TTC549 (cell line): ENCODE measurements at regions not wholly inside any gene's neighbourhood (a gene's known extent, or its start where the extent isn't known, plus 50 kb on each side); places are given as distances from the start of the nearest gene placed in this dataset.

Experiments
- FAIRE-seq: peaks from 2 replicates; lab custom pipeline; 2012; peaks lifted over from hg19 to GRCh38; lab: Jason Lieb, UNC

DNA sequence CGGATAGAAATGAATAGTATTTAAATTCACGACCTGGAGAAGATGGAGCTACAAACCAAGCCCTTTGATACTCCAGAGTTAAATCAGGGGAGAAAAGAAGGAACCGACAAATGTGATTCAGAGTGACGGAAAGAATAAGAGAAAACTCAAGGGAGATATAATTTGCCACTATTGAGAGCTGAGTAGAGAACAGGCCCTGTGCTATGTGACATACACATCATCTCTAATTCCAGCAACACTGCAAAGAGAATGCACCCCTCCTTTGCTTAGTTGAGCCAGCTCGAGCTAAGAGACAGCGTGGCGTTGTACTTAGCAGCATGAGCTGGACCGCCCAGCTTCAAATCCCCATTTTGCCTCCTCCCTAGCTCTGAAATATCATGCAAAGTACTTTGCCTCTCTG lies 266.4 kb upstream of the TENM3 start:
- no peak for FAIRE-seq

DNA sequence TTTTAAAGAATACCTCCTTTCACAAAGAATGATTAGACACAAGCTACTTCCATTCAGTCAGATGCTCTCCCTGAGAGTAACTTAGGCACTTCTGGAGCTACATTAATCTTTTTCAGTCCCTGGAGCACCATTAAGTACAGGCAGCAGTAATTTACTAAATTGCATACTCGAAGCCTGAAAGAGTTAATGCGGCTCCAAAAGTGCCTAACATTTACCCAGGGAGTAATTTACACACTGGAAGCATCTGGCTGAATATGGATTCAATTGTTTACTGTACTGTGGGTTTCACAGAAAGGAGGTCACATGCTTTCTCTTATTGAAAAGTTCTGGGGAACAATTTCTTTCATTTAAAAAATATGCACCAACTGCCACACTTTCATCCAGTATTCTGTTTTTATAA lies 260.8 kb upstream of the TENM3 start:
- no peak for FAIRE-seq

DNA sequence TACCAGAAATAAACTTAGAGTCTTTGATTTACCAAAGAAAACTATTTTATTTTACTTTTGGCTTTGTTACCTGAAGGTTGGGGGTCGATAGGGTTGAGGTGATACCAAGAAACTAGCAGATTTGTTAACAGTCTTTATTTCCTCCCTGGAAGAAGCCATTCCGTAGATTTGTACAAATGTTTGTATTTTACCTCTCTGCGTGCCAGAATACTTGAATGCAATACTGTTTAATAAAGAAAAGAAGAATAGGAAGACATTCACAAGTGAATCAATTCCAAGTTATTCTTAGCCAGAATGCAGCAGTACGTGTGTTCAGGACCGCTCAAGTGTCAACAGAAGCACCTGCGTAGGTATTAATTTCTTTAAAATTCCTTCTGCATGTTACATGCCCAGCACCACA lies 260.3 kb upstream of the TENM3 start:
- FAIRE-seq: no peak

DNA sequence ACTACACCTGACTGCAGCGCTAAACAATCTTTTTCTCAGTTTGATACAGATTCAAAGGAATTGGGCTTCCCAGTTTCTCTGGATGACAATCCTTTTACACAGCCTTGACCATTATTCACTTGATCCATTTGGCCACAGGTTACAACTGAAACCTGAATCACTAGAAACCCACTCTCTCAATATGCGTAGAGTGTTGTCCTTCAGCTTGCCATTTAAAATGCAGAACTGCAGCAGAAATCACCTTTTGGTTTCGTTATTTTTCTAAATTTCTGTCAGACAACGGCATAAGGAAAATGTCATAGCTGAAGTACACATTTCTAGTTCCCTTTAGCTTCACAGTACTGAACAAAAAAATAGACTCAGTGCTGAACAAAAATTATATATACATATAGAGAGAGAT lies 255.8 kb upstream of the TENM3 start:
- FAIRE-seq: no peak

DNA sequence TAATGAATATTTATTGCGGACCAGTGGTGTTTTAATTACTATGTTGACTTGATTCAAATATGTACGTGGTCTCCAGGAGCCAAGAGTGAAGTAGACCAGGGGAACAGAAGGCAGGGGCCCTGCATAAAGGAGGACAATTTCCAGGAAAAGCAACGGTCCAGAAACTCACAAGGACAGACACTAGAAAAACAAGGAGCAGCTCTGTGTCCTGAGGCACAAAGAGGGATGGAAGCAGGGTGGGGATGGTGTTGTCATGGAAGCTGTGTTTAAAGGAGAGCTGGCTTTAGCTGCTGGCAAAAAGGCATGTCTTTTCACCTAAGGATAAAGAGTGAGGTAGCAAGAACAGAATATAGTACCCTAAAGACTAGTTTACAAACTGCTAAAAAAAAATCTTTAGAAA lies 254.1 kb upstream of the TENM3 start:
- FAIRE-seq: no peak

DNA sequence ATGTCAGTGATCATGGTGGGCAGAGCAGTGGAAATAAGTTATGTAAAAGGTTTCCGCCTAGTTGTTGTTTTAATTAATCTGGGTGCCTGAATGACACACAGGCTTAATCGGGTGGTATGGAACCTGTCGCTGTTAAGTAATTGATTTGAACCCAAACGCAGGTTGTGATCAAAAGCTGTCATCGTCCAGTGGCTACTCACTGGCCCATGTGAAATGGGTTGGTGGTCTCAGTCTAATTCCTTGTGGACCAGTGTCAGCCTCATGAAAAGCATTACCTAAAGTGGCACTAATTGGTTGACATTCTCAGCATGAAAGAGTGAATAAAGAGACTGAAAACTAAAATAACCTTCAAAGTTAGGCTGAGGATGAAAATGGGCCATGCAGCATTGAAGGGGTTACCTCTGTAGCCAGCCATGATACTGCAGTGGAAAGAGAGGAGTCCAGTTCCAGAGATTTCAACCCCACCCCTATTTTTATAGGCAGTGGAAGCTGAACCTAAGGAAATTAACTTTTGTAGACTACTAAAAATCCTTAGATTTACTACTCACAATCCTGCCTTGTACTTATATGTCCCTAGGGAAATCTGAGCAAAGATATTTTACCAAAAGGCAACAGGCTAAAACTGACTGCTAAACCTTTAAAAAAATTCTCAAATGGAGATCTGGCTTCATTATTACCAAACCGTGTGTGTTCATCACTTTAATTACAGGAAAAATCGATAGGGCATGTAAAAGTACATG lies 251.7 kb upstream of the TENM3 start:
- no peak for FAIRE-seq

DNA sequence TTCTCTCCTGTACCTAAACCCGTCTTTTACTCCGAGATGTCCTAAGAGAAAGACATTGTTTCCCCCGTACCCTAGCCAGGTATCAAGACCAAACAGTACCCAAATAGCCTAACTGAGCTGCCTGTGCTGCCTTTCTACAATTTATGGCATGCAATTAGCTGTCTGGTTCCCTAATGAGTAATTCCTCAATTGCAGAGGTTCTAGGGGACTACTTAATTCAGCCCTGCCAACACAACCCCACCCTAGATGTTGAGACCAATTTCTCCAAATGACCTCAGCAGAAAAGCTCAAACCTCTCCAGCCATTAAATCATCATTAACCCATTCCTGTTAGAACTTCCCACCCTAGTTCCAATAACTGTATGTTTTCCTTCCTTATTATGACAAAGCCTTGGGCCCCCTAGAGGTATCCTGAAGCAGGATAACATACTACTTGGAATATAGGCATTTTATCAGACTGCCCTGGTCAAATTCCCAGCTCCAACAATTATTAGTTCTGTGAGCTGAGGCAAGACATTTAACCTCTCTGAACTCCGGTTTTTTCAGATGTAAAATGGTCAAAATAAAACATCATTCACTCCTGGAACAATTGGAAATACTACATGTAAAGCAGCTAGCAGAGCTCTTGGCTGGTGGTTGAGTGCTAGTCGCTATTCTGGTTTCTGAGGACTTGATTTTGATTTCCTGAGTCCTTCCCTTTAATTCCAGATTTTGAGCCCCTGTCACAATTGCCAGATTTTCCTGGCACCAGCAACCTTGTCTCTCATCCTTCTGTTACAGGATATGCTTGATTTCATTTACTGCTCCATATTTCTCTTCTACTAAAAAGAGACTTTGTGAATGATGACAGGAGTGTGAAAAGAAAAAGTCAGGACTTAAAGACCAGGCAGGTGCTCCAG lies 244.6 kb upstream of the TENM3 start:
- FAIRE-seq: no peak

DNA sequence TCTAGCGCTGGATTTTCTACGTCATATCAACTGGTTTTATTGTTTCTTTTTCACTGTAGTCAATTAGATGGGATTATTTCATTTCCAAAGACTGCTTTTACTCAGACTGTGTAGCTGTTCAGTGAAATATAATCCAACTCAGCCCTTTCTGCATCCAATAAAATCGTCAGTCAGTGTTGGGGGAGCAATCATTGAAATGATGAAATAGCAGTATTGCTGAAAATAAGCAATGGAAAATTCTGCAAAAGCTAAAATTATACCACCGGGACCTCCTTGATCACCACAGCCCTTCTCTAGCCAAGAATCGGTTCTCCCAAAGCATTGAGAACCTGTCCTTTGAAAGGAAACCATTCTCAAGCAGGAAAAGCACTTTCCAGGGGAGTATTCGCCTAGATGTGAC lies 243.1 kb upstream of the TENM3 start:
- no peak for FAIRE-seq

DNA sequence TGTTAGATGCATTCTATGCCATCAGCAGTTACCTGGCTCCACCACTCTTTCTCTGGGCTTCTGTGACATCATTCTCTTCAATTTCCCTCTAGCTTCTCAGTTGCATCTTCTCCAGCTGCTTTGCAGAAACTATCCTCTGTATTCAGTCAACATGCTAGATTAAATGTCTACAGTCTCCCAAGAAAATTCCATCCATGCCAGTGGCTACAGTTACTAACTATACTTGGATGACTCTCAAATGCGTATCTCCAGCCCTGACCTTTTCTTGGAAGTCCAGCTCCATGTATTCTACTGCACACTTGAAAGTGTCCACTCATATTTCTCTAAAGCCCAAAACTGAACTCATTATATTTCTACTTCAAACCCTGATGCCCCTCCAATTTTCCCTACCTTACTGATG lies 232.3 kb upstream of the TENM3 start:
- FAIRE-seq: no peak

DNA sequence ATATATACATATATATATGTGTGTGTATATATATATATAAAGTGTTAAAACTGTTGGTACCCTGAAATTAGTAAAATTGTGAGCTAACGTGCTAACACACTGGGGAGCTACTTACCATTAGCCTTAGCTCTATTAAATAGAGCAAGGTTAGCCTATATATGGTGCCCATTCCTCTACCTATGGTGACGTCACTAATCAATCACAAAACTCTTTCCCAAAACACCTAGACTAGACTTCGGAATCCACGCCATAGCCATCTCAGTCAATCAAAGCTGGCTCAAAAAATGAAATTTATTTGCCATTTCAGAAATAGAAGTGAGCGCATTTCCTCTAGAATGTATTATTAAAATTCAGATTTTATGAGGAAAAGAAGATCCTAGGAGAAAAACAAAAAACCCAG lies 229.0 kb upstream of the TENM3 start:
- no peak for FAIRE-seq

DNA sequence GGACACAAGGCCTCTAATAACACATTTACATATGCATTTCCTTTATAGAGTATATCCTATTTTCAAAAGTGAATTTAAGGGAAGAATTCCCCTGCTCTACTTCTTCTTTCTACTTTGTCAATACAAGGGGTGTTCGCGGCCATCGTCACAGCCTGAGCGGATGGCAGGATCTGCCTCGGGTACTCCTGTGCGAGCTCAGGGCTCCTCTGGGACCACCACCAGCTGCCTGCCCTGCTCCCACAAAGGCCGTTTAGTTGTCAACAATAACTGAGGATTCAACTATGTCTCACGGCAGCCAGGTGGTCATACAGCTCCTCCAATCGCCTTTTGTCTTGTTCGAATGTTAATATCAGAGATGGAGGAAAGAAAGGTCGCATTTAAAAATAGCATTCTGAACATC lies 228.2 kb upstream of the TENM3 start:
- FAIRE-seq: no peak

DNA sequence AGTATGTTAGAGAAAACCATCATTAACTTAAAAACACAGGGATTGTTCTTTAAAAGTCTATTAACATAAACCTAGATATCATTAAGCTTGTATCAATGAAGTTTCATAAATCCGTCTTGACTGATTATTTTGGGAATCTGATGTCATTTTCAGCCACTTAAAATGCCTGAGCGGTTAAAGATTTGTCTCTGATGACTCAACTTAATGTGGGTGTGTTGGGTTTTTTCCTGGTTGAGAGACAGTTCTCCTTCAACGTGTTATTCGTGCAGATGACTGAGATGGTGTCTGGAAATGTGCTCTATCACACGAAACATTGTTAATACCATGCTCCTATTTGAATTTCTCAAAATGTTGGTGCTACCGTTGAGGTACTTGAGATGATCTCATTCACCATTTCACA lies 227.3 kb upstream of the TENM3 start:
- no peak for FAIRE-seq

DNA sequence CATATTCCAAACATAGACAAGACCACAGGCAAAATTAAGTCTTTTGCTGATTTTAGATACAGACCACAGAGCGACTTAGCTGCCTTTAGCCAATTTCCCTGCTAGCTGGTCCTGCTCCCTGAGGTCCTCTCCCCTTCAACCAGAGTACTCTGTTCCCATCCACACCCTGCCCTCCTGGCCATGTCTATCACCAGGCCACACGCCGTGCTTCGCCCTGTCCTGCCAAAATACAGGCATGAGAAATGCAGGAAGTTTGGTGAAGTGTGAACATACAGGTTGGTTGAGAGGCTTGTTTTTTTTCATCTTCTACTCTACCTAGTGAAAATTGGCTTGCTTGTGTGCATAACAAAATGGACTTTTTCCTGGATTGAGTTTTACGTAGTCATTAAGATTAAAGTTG lies 226.2 kb upstream of the TENM3 start:
- no peak for FAIRE-seq

DNA sequence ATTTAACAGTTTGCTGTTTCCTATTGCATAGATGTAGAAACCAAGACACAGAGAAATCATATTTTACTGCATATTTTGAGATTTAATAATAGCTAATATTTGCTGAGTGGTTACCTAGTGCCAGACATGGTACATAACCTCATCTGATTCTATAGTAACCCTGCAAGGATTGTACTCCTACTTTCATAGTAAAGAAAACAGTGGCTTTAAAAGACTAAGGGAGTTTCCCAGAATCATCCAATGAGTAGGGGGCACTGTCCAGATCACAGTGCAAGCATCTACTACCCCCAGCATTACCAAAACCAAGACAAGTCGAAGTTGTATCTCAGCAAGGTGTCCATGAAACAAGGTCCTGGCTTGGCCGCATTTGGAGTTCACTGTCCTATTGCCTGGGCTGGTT lies 224.5 kb upstream of the TENM3 start:
- no peak for FAIRE-seq

DNA sequence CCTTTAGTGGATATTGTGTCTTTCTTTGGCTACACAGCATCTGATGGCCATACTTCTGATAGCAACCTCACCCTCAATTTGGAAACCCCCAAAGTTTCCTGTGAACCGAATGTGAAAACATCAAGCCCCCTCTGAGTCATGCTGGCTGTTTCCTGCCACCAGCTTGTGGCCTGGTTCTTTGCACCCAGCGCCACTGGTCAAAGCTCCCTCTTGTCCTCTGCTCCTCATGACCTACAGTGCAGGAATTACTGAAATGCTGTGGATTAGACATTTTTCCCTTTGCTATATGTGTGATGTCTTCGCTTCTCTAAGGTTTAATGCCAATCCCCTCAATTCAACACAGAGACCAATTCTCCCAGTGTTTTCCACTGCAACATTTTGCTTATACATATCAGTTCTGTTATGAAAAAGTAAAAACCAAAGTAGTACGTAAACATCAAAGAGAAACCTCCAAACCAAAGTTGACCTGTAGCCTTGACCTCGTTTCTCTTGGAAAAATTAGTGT lies 224.0 kb upstream of the TENM3 start:
- no peak for FAIRE-seq

DNA sequence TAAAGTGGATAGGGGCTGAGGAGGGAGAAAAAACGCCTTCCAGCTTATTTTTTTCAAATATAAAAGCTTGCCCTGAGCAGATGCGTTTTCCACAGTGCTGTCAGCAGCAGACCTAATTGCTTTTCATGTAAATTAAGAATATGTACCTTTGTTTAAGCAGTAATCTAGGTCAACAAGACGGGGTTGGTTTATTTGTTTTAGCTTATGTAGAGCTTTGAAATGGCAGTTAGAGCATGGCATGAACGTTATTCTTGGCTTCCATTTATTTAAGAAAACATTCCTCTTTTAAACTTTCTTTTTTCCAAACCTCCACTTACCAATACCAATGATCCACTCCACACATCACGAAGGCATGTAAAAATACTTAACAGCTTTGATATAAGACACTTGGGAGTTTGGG lies 220.3 kb upstream of the TENM3 start:
- FAIRE-seq: no peak

DNA sequence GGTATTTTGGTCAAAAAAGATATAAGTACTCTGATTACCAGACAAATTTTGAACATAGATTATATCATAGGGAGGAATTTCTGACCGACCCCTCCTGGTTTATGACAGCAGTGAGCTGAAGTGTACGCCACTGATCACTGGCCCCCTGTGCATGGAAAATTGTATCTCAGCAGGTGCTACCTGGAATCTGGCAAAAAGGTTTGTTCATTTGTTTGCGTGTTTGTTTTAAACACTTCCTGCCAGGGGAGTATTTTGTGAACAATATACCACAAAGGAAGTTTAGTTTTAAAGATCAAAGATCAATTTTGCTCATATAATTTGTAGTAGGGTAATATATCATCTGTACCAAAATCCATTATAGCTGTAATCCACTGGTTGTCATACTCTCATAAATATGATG lies 219.7 kb upstream of the TENM3 start:
- no peak for FAIRE-seq

DNA sequence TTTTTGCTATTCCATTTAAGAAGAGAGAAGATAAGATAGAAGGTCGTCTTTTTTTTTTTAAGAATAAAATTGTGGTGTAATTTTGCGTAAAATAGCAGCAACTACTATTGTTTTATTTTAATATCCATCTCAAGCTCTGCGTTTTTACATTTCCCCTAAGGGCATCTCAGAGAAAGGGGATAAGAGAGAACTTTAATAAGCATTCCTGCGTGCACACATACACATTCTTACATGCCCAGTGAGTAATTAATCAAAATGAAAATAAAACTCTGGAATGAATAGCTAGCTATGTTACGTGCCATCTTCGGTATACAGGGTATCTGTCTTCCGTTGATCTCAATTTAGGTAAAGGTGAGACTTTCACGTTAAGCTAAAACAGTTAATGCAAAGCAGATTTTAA lies 200.3 kb upstream of the TENM3 start:
- no peak for FAIRE-seq

DNA sequence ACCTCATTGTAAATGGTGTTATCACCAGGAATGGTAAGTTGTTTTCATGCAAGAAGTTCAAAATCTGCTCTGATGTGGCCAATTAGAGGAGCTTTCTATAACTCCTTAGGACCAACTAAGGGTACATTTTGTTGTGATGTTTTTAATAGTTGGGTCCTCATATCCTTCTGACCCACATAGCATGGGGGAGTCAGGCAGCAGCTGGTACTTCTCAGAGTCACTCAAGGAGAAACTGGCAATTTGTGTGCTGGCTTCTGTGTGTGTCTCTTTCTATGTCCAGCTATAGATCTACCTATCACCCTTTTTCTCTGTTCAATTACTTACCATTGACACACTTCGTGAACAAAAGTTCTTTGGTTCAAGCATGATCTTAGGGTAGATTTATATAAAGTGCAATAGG lies 194.3 kb upstream of the TENM3 start:
- no peak for FAIRE-seq

DNA sequence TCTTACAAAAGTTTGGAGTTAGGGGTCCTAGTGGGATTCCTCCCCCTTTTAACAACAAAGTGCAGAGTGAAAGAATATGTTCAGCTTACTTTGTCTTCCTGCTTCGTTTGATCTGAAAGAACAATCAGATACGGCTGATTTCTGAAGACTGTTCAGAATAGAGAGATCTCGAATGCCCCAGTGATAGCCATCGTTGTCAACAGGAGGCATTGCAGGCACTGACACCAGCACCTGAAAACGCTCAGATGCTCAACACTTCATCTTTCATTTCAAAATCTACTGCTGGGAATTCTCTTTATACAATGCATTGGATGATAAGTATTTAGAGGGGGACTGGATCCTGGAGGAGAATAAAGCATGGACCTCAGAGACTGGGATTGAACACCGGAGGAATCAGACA lies 186.3 kb upstream of the TENM3 start:
- FAIRE-seq: no peak

DNA sequence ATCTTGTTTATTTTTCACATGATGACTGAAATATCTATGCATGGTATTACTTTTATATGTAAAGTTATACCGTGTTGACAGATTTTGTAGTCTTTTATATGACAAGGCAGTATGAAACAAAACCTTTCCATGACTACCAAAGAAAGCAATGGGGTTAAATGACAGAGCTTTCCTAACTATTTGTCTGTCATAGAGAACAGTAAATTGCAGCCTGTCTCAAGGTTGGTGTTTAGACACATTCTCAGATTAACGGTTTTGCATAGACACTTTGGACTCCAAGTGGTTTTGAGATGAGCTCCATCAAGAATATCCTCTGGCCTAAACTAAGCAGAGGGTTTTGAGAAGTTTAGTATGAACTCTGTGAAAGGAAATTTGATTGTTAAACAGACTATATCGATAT lies 180.7 kb upstream of the TENM3 start:
- no peak for FAIRE-seq

DNA sequence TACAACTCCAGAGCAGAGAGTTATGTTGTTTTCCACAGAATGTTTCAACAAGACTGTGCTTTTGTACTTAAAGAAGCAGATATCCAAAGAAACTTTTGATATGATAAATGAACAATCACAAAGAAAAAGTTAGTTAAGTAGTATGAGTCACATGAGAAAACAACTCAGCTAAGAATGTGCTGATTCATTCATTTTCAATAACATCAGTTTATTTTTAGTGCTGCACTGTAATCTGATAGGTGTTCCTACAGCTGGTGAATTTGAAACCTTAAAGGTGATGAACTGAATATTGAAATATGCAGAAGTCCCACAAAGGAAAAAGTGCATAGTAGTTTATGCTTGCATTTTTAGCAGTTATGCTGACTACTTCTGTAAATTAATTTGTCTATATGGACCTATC lies 180.3 kb upstream of the TENM3 start:
- no peak for FAIRE-seq

DNA sequence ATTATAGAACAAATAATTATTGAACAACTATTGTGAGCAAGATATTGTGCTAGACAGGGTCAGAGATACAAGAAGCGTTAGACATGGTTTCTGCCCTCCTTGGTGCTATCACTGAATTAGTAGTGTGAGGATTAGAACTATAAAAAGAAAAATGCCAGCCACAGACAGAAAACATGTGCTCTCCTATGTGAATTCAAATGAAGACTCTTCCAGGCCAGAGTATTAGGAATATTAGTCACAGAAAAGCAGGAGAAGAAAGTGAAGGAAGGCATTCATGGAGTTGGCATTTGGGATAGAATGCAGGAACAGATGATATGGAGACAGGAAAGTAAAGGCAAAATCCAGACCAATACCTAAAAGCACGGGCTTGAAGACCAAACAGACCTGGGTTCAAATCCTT lies 179.6 kb upstream of the TENM3 start:
- FAIRE-seq: no peak

DNA sequence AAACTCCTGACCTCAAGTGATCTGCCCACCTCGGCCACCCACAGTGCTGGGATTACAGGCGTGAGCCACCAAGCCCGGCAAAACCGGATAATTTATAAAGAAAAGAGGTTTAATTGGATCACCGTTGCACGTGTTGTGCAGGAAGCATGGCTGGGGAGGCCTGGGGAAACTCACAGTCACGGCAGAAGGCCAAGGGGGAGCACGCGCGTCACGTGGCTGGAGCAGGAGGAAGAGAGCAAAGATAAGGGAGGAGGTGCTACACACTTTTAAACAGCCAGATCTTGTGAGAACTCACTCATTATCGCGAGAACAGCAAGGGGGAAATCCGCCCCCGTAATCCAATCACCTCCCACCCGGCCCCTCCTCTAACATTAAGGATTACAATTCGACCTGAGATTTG lies 177.9 kb upstream of the TENM3 start:
- FAIRE-seq: no peak
